ENCODE measurements at regions not wholly inside any gene's neighbourhood (a gene's known extent, or its start where the extent isn't known, plus 50 kb on each side); places are given as distances from the start of the nearest gene placed in this dataset.
"Not testable (repeated sequence)": the region's sequence is repeated elsewhere in the genome, so short reads cannot be mapped to it uniquely, and the experiment has no call there.

- DNase-seq (ENCODE audit: extremely low spot score, insufficient read length, low read depth) (no peak), FAIRE-seq (no peak)
Measured at GRCh38 chr6:80625405-80625804, 518.9 kb downstream of the BCKDHB start.

- no peak for FAIRE-seq
Measured at GRCh38 chr6:80623066-80623815, 516.8 kb downstream of the BCKDHB start.

GRCh38 chr6:80622641-80623040, 516.2 kb downstream of the BCKDHB start:
- DNase-seq (ENCODE audit: extremely low spot score, insufficient read length, low read depth) (no peak), FAIRE-seq (no peak)

More at GRCh38 chr6:80623066-80623815, 516.8 kb downstream of the BCKDHB start:
- no peak for DNase-seq (ENCODE audit: extremely low spot score, insufficient read length, low read depth)

- no peak for DNase-seq (ENCODE audit: extremely low spot score, insufficient read length, low read depth)
- no peak for FAIRE-seq
Measured at GRCh38 chr6:80618953-80619352, 512.5 kb downstream of the BCKDHB start.

- no peak for FAIRE-seq
- no peak for DNase-seq (ENCODE audit: extremely low spot score, insufficient read length, low read depth)
Measured at GRCh38 chr6:80610846-80611245, 504.4 kb downstream of the BCKDHB start.

GRCh38 chr6:80608881-80609280, 502.4 kb downstream of the BCKDHB start:
- FAIRE-seq: no peak
- no peak for DNase-seq (ENCODE audit: extremely low spot score, insufficient read length, low read depth)

GRCh38 chr6:80607811-80608391, 501.4 kb downstream of the BCKDHB start:
- DNase-seq (ENCODE audit: extremely low spot score, insufficient read length, low read depth): no peak
- no peak for FAIRE-seq

GRCh38 chr6:80605165-80605989, 498.9 kb downstream of the BCKDHB start:
- FAIRE-seq: no peak

GRCh38 chr6:80603679-80604078, 497.2 kb downstream of the BCKDHB start:
- DNase-seq (ENCODE audit: extremely low spot score, insufficient read length, low read depth) (no peak), FAIRE-seq (no peak)

More at GRCh38 chr6:80605165-80605989, 498.9 kb downstream of the BCKDHB start:
- no peak for DNase-seq (ENCODE audit: extremely low spot score, insufficient read length, low read depth)

GRCh38 chr6:80594461-80594860, 488.0 kb downstream of the BCKDHB start:
- FAIRE-seq: no peak
- no peak for DNase-seq (ENCODE audit: extremely low spot score, insufficient read length, low read depth)

- DNase-seq (ENCODE audit: extremely low spot score, insufficient read length, low read depth) (no peak), FAIRE-seq (no peak)
Measured at GRCh38 chr6:80592436-80592835, 486.0 kb downstream of the BCKDHB start.

- no peak for FAIRE-seq
- DNase-seq (ENCODE audit: extremely low spot score, insufficient read length, low read depth): no peak
Measured at GRCh38 chr6:80586242-80586641, 479.8 kb downstream of the BCKDHB start.

- no peak for FAIRE-seq
- no peak for DNase-seq (ENCODE audit: extremely low spot score, insufficient read length, low read depth)
Measured at GRCh38 chr6:80579391-80580023, 473.0 kb downstream of the BCKDHB start.

GRCh38 chr6:80573320-80573719, 466.8 kb downstream of the BCKDHB start:
- DNase-seq (ENCODE audit: extremely low spot score, insufficient read length, low read depth); FAIRE-seq: not testable (repeated sequence)

- DNase-seq (ENCODE audit: extremely low spot score, insufficient read length, low read depth) (no peak), FAIRE-seq (no peak)
Measured at GRCh38 chr6:80566361-80566760, 459.9 kb downstream of the BCKDHB start.

- no peak for DNase-seq (ENCODE audit: extremely low spot score, insufficient read length, low read depth)
- FAIRE-seq: no peak
Measured at GRCh38 chr6:80553071-80553740, 446.7 kb downstream of the BCKDHB start.

- no peak for DNase-seq (ENCODE audit: extremely low spot score, insufficient read length, low read depth)
- no peak for FAIRE-seq
Measured at GRCh38 chr6:80550748-80551147, 444.3 kb downstream of the BCKDHB start.

GRCh38 chr6:80550281-80550680, 443.8 kb downstream of the BCKDHB start:
- no peak for DNase-seq (ENCODE audit: extremely low spot score, insufficient read length, low read depth)
- FAIRE-seq: no peak

GRCh38 chr6:80548532-80548931, 442.1 kb downstream of the BCKDHB start:
- DNase-seq (ENCODE audit: extremely low spot score, insufficient read length, low read depth) (no peak), FAIRE-seq (no peak)

GRCh38 chr6:80547827-80548226, 441.4 kb downstream of the BCKDHB start:
- FAIRE-seq (no peak), DNase-seq (ENCODE audit: extremely low spot score, insufficient read length, low read depth) (no peak)
